ENCODE measurements at regions not wholly inside any gene's neighbourhood (a gene's known extent, or its start where the extent isn't known, plus 50 kb on each side); places are given as distances from the start of the nearest gene placed in this dataset.

DNA sequence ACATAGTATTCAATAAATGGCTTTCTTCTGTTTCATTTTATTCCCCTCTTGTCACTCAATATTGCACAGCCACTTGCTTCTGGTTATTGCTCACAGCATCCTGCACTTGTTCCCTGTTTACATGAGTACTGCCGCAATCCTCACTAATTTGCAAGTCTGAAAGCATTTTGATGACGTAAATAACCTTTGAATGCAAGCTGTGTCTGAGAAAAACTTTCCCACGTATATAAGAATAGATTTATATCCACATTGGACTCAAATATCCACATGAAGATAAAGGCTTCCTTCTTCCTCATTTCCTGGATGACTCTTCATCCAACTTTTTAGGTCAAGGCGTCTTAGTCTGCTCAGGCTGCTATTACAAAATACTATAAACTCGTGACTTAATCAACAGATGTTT, 88.2 kb upstream of the DAP start:
- DNase-seq (ENCODE audit: low read depth) = no peak

DNA sequence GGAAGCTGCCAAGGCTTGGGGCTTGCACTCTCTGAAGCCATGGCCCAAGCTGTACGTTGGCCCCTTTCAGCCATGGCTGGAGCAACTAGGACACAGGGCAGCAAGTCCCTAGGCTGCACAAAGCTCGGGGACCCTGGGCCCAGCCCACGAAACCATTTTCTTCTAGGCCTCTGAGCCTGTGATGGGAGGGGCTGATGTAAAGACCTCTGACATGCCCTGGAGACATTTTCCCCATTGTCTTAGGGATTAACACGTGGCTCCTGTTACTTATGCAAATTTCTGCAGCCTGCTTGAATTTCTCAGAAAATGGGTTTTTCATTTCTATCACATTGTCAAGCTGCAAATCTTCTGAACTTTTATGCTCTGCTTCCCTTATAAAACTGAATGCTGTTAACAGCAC, 83.0 kb upstream of the DAP start:
- no peak for DNase-seq (ENCODE audit: low read depth)

DNA sequence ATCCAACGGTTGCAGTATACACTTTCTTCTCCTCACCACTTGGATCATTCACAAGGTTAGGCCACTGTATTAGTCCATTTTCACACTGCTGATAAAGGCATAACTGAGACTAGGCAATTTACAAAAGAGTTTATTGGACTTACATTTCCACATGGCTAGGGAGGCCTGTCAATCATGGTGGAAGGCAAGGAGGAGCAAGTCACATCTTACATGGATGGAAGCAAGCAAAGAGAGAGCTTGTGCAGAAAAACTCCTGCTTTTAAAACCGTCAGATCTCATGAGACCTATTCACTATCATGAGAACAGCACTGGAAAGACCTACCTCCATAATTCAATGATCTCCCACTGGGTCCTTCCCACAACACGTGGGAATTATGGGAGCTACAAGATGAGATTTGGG, 81.8 kb upstream of the DAP start:
- no peak for DNase-seq (ENCODE audit: low read depth)

DNA sequence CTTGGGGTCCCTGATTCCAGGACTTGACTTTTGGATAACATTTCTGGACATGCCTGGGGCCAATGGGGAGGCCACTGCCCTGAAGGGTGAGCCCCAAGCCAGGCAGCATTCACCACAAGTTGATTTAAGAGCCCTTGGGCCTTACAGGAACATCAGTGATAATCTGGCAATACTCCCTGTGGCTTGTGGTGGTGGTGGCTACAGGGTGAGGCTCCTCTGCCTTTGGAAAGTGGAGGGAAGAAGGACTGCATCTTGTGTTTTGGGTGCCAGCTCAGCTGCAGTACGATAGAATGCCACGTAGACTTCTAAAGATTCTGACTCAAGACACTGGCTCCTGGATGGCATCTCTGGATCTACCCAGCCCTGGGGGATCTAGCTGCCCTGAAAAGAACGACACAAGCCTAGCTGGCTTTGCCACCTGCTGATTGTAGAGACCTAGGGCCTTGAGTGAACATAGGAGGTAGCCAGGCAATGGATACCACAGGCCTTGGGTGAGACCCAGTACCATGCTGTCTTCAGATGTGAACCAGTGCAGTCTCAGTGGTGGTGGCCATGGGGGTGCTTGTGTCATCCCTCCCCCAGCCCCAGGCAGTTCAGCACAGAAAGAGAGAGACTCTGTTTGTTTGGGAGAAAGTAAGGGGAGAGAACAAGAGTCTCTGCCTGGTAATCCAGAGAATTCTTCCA, 79.0 kb upstream of the DAP start:
- DNase-seq (ENCODE audit: low read depth) = no peak

DNA sequence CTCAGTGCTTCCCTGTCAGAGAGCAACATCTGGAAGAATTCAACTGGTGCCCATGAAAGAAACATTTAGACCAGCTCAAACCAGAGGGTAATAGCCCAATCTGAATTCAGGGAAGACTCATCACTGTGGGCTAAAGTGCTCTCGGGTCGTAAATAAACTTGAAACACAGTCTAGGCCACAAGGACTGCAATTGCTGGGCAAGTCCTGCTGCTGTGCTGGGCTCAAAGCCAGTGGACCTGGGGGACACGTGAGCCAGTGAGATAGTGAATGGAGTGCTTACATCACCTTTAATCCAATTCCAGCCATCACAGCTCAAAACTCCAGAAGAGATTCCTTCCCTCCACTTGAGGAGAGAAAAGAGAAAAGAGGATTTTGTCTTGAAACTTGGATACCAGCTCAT, 78.1 kb upstream of the DAP start:
- no peak for DNase-seq (ENCODE audit: low read depth)

DNA sequence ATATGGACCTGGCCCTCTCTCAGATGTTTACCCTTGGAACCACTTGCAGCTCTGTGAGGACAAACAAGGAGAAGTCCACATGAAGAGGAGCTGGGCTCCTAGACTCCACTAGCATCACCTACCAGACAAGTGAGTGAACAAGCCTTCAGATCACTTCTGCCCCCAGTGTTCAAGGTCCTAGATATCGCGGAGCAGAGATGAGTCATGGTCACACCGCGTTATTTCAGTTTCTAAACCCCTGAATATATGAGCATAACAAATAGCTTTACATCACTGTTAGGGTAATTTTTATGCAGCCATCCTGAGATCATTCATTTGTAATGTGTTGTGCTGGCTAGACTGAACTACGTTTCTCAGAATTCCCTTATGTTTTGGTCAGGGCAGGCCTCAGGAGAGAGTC, 77.0 kb upstream of the DAP start:
- no peak for DNase-seq (ENCODE audit: low read depth)

DNA sequence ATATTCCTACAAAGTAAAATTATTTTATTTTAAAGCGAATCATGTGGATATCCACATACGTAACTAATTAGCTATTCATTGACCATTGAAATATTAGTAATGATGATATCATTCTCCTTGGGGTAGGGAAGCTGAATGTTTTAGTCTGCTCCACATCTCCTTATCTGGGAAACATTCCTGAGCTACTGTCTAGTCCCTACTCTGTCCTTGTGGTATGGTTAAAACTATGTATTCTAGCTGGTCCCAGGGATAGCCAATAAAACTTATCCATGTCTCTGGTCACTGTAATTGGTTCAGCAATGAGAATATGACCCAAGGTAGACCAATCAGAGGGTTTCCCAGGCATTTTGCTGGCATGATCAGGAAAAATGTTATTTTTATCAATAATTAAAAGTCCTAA, 76.0 kb upstream of the DAP start:
- DNase-seq (ENCODE audit: low read depth) = no peak

DNA sequence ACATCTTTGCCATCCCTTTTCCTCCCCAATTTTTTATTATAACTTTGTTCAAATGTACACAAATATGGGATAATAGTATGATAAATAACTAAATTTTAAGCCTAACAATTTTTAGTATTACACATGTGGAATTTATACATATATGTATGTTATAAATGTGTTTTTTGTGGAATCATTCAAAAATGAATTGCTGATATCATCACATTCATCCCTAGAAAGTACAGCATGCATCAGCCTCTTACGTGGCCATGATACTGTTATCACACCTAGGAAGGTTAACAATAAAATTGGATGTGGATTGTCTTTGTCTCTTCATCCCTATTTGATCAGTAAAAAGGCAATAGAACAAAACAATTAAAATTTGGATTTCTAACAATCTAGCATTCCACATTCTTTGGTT, 73.7 kb upstream of the DAP start:
- DNase-seq (ENCODE audit: low read depth) = no peak

DNA sequence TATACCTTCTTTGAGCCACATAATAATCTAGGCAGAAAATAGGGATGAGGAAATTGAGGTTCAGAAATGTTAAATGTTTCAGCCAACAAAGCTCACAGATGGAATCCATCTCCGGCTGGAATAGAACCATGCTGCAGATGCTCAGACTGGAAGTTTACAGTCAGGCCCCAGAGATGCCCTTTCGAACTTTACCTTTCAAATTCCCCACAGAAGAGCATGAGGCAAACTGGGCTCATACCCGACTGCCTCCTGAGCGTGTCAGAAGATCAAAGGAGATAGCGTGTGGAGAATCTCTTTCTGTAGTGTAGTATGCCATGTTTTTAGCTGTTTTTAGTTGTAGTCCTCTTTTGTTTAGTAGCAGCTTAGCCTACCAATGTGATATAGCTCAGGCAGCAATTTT, 72.0 kb upstream of the DAP start:
- no peak for DNase-seq (ENCODE audit: low read depth)

DNA sequence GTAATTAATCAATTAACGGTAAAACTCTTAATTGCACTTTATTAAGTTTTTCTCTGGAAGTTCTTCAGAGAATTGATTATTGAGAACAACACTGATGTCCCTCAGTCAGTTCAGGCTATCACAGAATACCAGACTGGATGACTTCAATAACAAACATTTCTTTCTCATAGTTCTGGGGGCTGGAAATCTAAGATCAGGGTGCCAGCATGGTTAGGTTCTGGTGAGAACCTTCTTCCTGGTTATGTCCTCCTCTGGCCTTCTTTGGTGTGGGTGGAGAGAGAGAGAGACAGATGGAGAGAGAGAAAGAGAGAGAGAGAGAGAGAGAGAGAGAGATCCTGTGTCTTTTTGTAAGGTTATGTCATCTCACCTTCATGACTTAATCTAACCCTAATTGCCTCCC, 71.4 kb upstream of the DAP start:
- no peak for DNase-seq (ENCODE audit: low read depth)

DNA sequence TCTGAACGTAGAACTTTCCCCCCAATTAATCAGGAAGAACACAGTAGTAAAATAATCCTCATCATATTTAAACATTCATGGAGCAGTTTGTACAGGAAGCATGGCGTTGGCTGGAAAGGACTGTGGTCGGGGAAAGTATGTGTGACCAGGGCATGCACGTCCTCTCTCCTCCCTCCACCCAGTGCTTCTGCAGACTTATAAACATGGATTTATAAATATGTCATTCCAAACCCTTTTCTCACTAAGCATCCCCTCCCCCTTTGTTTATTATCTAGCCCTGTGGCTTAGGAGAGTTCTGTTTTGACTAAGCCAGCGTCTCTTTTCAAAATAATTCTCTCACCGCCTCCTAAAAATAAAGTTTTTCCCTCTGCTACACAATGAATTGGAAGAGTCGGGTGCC, 70.4 kb upstream of the DAP start:
- no peak for DNase-seq (ENCODE audit: low read depth)

DNA sequence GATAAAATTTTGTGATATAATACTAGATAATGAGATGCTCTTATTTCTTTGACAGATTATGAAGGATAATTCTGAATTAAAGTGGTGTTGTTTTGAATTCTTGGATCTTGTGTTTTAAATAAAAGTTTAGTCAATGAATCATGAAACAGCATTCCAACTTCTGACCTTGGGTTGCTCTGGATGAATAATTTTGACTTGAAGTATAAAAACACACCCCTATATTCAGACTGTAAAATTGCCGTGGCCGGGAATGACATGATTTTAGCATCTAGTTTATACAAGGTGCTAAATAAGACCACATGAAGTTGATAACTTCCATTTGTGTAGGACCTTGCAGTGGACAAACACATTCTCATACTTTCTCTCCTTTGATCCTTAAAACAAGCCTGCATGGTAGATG, 67.2 kb upstream of the DAP start:
- no peak for DNase-seq (ENCODE audit: low read depth)

DNA sequence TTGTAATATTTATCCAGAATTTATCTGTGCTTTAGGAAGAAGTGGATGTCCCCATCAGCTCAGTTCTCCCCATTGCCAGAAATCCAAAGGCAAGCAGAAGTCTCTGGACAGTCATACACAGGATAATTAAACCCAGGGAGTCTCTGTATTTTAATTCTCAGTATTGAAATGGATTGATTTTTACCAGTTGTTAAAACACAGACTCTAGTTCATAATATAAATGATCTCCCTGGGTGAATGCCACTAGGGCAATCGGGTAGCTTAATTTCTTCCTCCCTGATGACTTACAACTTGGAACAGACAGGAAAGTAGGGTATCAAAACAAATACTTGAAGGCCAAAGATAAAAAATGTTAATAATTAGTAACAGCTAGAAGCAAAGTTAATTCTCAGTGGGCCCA, 66.5 kb upstream of the DAP start:
- no peak for DNase-seq (ENCODE audit: low read depth)

DNA sequence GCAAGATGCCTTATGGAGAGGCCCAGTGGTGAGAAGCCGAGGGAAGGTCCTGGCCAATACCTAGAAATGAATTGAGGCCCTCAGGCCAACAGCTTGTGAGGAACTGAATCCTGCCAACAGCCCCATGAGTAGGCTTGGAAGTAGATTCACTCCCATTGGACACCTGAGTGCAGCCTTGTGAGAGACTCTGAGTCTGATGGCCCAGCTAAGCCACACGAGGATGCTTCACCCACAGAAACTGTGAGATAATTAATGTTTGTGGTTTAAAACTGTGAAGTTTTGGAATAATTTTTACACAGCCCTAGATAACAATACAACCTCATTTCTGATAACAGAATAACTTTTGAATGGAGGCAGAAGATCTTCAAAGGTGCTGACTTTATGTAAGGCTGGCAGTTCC, 65.9 kb upstream of the DAP start:
- DNase-seq (ENCODE audit: low read depth) = no peak

DNA sequence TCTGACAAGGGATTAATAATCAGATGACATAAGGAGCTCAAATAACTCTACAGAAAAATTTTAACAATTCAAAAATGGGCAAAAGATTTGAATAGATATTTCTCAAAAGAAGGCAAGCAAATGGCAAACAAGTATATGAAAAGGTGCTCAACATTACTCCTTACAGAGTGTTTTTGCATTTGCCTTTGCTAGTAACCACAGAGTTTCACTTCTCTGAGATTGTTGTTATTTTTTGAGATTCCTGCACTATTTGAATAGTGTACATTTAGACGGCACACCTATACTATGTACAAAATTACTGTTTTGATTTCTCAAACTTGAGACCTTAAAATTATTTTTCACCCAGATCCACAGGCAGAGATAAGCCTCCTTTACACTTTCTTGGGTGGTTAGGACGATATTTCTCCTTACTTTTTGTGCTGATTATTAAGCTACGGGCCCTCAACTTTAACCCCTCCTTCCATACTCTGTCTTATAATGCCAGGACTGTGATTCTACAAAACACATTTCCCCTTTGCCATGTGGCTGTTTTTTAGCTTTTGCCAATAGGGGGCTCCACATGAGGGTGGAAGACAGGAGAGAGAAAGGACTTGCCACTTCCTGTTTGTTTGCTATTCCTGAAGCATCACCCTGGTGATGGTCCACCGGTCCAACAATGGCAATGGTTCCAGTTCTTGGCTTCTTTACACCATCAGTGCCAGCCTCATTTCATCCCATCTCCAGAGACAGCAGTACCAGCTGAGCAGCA, 65.0 kb upstream of the DAP start:
- DNase-seq (ENCODE audit: low read depth) = no peak

DNA sequence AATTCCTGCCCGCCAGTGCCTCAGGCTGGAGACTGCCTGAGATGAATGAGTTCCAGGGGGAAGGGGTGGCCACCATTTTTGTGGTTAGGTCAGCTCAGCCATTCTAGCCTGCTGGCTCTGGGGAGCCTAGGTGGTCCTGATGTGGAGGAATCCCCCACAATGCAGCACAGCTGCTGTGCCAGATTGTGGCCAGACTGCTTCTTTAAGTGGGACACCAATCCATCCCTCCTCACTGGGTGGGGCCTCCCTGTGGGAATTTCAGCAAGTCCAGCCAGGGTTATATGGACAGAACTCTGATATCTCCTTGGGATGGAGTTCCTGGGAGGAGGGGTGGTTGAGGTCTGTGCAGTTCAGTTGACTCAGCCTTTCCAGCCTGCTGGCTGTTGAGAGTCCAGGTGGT, 51.2 kb upstream of the DAP start:
- no peak for DNase-seq (ENCODE audit: low read depth)

All from activated gamma-delta T cell treated with anti-CD3 and anti-CD28 coated beads, Interleukin-2, amount 50 U/mL, for 16 hours (primary cell).